22Rv1 (cell line): ENCODE measurements at regions not wholly inside any gene's neighbourhood (a gene's known extent, or its start where the extent isn't known, plus 50 kb on each side); places are given as distances from the start of the nearest gene placed in this dataset.

Source experiments
- ZFX ChIP-seq: fragments of 450-650 bp; IDR thresholded peaks from 2 replicates; pipeline ENCODE4 v1.6.1; 2017; ENCODE audit warnings: antibody characterized with exemption, borderline replicate concordance
- TF ChIP-seq, protein P1 (sequence below): fragments of 450-650 bp; IDR thresholded peaks from 2 replicates; pipeline ENCODE4 v1.5.1; 2017; ENCODE audit warnings: mild to moderate bottlenecking

DNA sequence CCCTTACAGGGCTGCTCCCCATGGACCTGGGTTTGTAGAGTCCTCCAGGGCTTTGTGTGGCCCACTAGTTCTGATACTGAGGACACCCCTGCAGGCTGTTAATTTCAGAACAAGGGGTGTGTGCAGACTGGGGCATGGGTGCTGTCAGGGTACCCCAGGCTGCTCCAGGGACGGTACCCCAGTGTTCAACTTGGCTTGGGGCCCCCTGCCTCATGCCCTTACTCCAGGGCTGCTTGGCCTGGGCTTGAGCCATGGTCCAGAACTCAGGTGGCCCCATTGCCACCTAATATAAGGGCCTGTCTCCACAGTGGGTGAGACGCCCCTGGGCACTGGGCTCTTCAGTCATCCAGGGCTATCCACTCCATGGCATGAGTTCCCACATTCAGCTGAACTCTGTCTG, 1417.6 kb downstream of the UQCRFS1 start:
- TF ChIP-seq, protein P1, sequence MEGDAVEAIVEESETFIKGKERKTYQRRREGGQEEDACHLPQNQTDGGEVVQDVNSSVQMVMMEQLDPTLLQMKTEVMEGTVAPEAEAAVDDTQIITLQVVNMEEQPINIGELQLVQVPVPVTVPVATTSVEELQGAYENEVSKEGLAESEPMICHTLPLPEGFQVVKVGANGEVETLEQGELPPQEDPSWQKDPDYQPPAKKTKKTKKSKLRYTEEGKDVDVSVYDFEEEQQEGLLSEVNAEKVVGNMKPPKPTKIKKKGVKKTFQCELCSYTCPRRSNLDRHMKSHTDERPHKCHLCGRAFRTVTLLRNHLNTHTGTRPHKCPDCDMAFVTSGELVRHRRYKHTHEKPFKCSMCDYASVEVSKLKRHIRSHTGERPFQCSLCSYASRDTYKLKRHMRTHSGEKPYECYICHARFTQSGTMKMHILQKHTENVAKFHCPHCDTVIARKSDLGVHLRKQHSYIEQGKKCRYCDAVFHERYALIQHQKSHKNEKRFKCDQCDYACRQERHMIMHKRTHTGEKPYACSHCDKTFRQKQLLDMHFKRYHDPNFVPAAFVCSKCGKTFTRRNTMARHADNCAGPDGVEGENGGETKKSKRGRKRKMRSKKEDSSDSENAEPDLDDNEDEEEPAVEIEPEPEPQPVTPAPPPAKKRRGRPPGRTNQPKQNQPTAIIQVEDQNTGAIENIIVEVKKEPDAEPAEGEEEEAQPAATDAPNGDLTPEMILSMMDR = no peak
- no peak for TF ChIP-seq ZFX
